ENCODE measurements at regions not wholly inside any gene's neighbourhood (a gene's known extent, or its start where the extent isn't known, plus 50 kb on each side); places are given as distances from the start of the nearest gene placed in this dataset.

- no peak for DNase-seq (ENCODE audit: low spot score)
Observed at GRCh38 chr20:21653628-21654027, 51.8 kb upstream of the PAX1 start.

GRCh38 chr20:21643417-21643816, 62.0 kb upstream of the PAX1 start:
- DNase-seq (ENCODE audit: low spot score), result no peak

- no peak for DNase-seq (ENCODE audit: low spot score)
Observed at GRCh38 chr20:21640556-21640955, 64.9 kb upstream of the PAX1 start.

- no peak for DNase-seq (ENCODE audit: low spot score)
Observed at GRCh38 chr20:21633829-21634228, 71.6 kb upstream of the PAX1 start.

- no peak for DNase-seq (ENCODE audit: low spot score)
Observed at GRCh38 chr20:21632735-21633053, 72.8 kb upstream of the PAX1 start.

- DNase-seq (ENCODE audit: low spot score), result no peak
Observed at GRCh38 chr20:21632031-21632734, 73.3 kb upstream of the PAX1 start.

GRCh38 chr20:21628800-21629199, 76.7 kb upstream of the PAX1 start:
- no peak for DNase-seq (ENCODE audit: low spot score)

GRCh38 chr20:21623781-21624094, 81.7 kb upstream of the PAX1 start:
- no peak for DNase-seq (ENCODE audit: low spot score)

- DNase-seq (ENCODE audit: low spot score), result no peak
Observed at GRCh38 chr20:21623074-21623780, 82.2 kb upstream of the PAX1 start.

- no peak for DNase-seq (ENCODE audit: low spot score)
Observed at GRCh38 chr20:21622097-21622857, 83.2 kb upstream of the PAX1 start.

GRCh38 chr20:21618759-21619416, 86.6 kb upstream of the PAX1 start:
- no peak for DNase-seq (ENCODE audit: low spot score)

GRCh38 chr20:21615617-21616080, 89.8 kb upstream of the PAX1 start:
- peak; percentile 45 for DNase-seq (ENCODE audit: low spot score)

GRCh38 chr20:21614980-21615379, 90.5 kb upstream of the PAX1 start:
- DNase-seq (ENCODE audit: low spot score), result no peak

- DNase-seq (ENCODE audit: low spot score), result no peak
Observed at GRCh38 chr20:21613512-21613911, 92.0 kb upstream of the PAX1 start.

GRCh38 chr20:21609981-21610380, 95.5 kb upstream of the PAX1 start:
- DNase-seq (ENCODE audit: low spot score), result no peak

- no peak for DNase-seq (ENCODE audit: low spot score)
Observed at GRCh38 chr20:21609221-21609620, 95.4 kb upstream of the NKX2-2 start.

GRCh38 chr20:21608777-21609176, 94.9 kb upstream of the NKX2-2 start:
- DNase-seq (ENCODE audit: low spot score), result no peak

- no peak for DNase-seq (ENCODE audit: low spot score)
Observed at GRCh38 chr20:21607971-21608725, 94.3 kb upstream of the NKX2-2 start.

- no peak for DNase-seq (ENCODE audit: low spot score)
Observed at GRCh38 chr20:21601799-21602198, 87.9 kb upstream of the NKX2-2 start.

- no peak for DNase-seq (ENCODE audit: low spot score)
Observed at GRCh38 chr20:21586682-21587081, 72.8 kb upstream of the NKX2-2 start.

- DNase-seq (ENCODE audit: low spot score), result no peak
Observed at GRCh38 chr20:21583486-21584168, 69.8 kb upstream of the NKX2-2 start.
